SK-N-SH treated with all-trans-retinoic acid at 6 μM for 48 hours (cell line): ENCODE measurements at regions not wholly inside any gene's neighbourhood (a gene's known extent, or its start where the extent isn't known, plus 50 kb on each side); places are given as distances from the start of the nearest gene placed in this dataset.

Source experiments
- ATAC-seq: fragments of 200-7000 bp; cut with Tn5 transposase; 3 replicates; pipeline ENCODE4 v1.9.1; 2020; ENCODE audit warnings: mild to moderate bottlenecking, moderate library complexity
- ARNTL ChIP-seq: fragments of 450-650 bp; formaldehyde crosslinking; IDR thresholded peaks from 2 replicates; pipeline ENCODE4 v1.5.0; 2020; ENCODE audit warnings: low read depth, mild to moderate bottlenecking, moderate library complexity, borderline replicate concordance
- BACH2 ChIP-seq: fragments of 250-450 bp; sonication (Bioruptor Pico); IDR thresholded peaks from 2 replicates; pipeline ENCODE4 v1.9.0; 2021; ENCODE audit warnings: mild to moderate bottlenecking, borderline replicate concordance
- ESRRG ChIP-seq: fragments of 250-450 bp; sonication (Bioruptor Pico); IDR thresholded peaks from 2 replicates; pipeline ENCODE4 v1.6.1; 2021; ENCODE audit warnings: mild to moderate bottlenecking
- GLIS3 ChIP-seq: fragments of 250-450 bp; sonication (Bioruptor Pico); IDR thresholded peaks from 2 replicates; pipeline ENCODE4 v1.5.0; 2020; ENCODE audit warnings: mild to moderate bottlenecking, moderate library complexity
- ISL1 ChIP-seq: fragments of 250-450 bp; sonication (Bioruptor Pico); IDR thresholded peaks from 2 replicates; pipeline ENCODE4 v2.1.2; 2022; ENCODE audit warnings: mild to moderate bottlenecking, moderate library complexity
- OSR1 ChIP-seq: fragments of 250-450 bp; sonication (Bioruptor Pico); IDR thresholded peaks from 2 replicates; pipeline ENCODE4 v1.8.0; 2022; ENCODE audit warnings: moderate library complexity, mild to moderate bottlenecking, inconsistent platforms
- PPARA ChIP-seq: fragments of 250-450 bp; sonication (Bioruptor Pico); IDR thresholded peaks from 2 replicates; pipeline ENCODE4 v1.5.0; 2020; ENCODE audit warnings: mild to moderate bottlenecking, borderline replicate concordance
- RARB ChIP-seq: fragments of 250-450 bp; sonication (Bioruptor Pico); IDR thresholded peaks from 2 replicates; pipeline ENCODE4 v1.8.0; 2021; ENCODE audit warnings: mild to moderate bottlenecking, moderate library complexity
- SNAI2 ChIP-seq: fragments of 250-450 bp; sonication (Bioruptor Pico); IDR thresholded peaks from 2 replicates; pipeline ENCODE4 v1.5.0; 2020; ENCODE audit warnings: mild to moderate bottlenecking, moderate library complexity
- TOX ChIP-seq: fragments of 250-450 bp; sonication (Bioruptor Pico); IDR thresholded peaks from 2 replicates; pipeline ENCODE4 v1.8.0; 2021; ENCODE audit warnings: mild to moderate bottlenecking, moderate library complexity, borderline replicate concordance
- ZC3H10 ChIP-seq: fragments of 250-450 bp; sonication (Bioruptor Pico); IDR thresholded peaks from 2 replicates; pipeline ENCODE4 v1.5.1; 2021; ENCODE audit warnings: mild to moderate bottlenecking, moderate library complexity
- ZFP3 ChIP-seq: fragments of 250-450 bp; sonication (Bioruptor Pico); IDR thresholded peaks from 2 replicates; pipeline ENCODE4 v1.5.0; 2020; ENCODE audit warnings: mild to moderate bottlenecking, moderate library complexity
- ZFP30 ChIP-seq: fragments of 450-650 bp; formaldehyde crosslinking; IDR thresholded peaks from 2 replicates; pipeline ENCODE4 v1.5.0; 2022; ENCODE audit warnings: mild to moderate bottlenecking, moderate library complexity
- ZNF565 ChIP-seq: fragments of 450-650 bp; formaldehyde crosslinking; conservative IDR thresholded peaks from 2 replicates; pipeline ENCODE4 v1.5.0; 2020; ENCODE audit warnings: low read depth, mild to moderate bottlenecking, moderate library complexity
- ZNF8 ChIP-seq: fragments of 450-650 bp; formaldehyde crosslinking; IDR thresholded peaks from 2 replicates; pipeline ENCODE4 v1.5.0; 2020; ENCODE audit warnings: mild to moderate bottlenecking, moderate library complexity
- TF ChIP-seq, protein P1 (sequence below): fragments of 250-450 bp; sonication (Bioruptor Pico); IDR thresholded peaks from 2 replicates; pipeline ENCODE4 v1.8.0; 2021; ENCODE audit warnings: low read depth, mild to moderate bottlenecking, moderate library complexity, borderline replicate concordance
- TF ChIP-seq, protein P2 (sequence below): fragments of 250-450 bp; sonication (Bioruptor Pico); IDR thresholded peaks from 2 replicates; pipeline ENCODE4 v1.8.0; 2020; ENCODE audit warnings: mild to moderate bottlenecking, moderate library complexity, borderline replicate concordance
- TF ChIP-seq, protein P3 (sequence below): fragments of 250-450 bp; sonication (Bioruptor Pico); IDR thresholded peaks from 2 replicates; pipeline ENCODE4 v1.5.1; 2021; ENCODE audit warnings: mild to moderate bottlenecking, moderate library complexity
- TF ChIP-seq, protein P4 (sequence below): fragments of 250-450 bp; sonication (Bioruptor Pico); IDR thresholded peaks from 2 replicates; pipeline ENCODE4 v1.5.0; 2020; ENCODE audit warnings: mild to moderate bottlenecking, moderate library complexity
- TF ChIP-seq, protein P5 (sequence below): fragments of 250-450 bp; sonication (Bioruptor Pico); IDR thresholded peaks from 2 replicates; pipeline ENCODE4 v1.5.1; 2020; ENCODE audit warnings: low read depth, mild to moderate bottlenecking, moderate library complexity

DNA sequence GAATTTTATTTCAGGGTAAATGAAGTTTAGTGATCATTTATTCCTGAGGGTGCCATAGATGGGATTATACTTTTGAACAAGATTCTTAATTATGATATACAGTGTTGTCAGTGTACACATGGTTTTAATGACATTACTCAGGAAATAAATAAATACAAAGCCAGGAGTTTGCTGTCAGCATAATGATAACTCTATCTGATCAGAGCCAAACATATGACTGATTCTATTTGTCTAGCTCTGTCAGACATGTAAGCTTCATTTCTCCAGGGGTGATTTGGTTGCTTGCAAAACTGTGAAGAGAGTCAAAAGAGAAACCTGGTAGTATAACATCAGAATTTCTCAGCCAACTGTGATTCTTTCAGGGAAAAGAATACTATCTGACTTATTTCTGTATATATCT is 1425.8 kb upstream of the C9orf72 start:
- ATAC-seq: peak; percentile 44; the same call in 1 of the 3 replicates
- TF ChIP-seq, protein P1, sequence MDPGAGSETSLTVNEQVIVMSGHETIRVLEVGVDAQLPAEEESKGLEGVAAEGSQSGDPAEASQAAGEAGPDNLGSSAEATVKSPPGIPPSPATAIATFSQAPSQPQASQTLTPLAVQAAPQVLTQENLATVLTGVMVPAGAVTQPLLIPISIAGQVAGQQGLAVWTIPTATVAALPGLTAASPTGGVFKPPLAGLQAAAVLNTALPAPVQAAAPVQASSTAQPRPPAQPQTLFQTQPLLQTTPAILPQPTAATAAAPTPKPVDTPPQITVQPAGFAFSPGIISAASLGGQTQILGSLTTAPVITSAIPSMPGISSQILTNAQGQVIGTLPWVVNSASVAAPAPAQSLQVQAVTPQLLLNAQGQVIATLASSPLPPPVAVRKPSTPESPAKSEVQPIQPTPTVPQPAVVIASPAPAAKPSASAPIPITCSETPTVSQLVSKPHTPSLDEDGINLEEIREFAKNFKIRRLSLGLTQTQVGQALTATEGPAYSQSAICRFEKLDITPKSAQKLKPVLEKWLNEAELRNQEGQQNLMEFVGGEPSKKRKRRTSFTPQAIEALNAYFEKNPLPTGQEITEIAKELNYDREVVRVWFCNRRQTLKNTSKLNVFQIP: no peak
- no peak for TF ChIP-seq ESRRG
- TF ChIP-seq SNAI2 (CRISPR knock-in tag): no peak
- TF ChIP-seq TOX (CRISPR knock-in tag): no peak
- no peak for TF ChIP-seq ARNTL
- TF ChIP-seq, protein P2, sequence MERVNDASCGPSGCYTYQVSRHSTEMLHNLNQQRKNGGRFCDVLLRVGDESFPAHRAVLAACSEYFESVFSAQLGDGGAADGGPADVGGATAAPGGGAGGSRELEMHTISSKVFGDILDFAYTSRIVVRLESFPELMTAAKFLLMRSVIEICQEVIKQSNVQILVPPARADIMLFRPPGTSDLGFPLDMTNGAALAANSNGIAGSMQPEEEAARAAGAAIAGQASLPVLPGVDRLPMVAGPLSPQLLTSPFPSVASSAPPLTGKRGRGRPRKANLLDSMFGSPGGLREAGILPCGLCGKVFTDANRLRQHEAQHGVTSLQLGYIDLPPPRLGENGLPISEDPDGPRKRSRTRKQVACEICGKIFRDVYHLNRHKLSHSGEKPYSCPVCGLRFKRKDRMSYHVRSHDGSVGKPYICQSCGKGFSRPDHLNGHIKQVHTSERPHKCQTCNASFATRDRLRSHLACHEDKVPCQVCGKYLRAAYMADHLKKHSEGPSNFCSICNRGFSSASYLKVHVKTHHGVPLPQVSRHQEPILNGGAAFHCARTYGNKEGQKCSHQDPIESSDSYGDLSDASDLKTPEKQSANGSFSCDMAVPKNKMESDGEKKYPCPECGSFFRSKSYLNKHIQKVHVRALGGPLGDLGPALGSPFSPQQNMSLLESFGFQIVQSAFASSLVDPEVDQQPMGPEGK (CRISPR knock-in tag): no peak
- TF ChIP-seq, protein P3, sequence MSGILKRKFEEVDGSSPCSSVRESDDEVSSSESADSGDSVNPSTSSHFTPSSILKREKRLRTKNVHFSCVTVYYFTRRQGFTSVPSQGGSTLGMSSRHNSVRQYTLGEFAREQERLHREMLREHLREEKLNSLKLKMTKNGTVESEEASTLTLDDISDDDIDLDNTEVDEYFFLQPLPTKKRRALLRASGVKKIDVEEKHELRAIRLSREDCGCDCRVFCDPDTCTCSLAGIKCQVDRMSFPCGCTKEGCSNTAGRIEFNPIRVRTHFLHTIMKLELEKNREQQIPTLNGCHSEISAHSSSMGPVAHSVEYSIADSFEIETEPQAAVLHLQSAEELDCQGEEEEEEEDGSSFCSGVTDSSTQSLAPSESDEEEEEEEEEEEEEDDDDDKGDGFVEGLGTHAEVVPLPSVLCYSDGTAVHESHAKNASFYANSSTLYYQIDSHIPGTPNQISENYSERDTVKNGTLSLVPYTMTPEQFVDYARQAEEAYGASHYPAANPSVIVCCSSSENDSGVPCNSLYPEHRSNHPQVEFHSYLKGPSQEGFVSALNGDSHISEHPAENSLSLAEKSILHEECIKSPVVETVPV (CRISPR knock-in tag): no peak
- TF ChIP-seq ZFP30 (CRISPR knock-in tag): no peak
- TF ChIP-seq ZFP3 (CRISPR knock-in tag): no peak
- no peak for TF ChIP-seq GLIS3 (CRISPR knock-in tag)
- TF ChIP-seq, protein P4, sequence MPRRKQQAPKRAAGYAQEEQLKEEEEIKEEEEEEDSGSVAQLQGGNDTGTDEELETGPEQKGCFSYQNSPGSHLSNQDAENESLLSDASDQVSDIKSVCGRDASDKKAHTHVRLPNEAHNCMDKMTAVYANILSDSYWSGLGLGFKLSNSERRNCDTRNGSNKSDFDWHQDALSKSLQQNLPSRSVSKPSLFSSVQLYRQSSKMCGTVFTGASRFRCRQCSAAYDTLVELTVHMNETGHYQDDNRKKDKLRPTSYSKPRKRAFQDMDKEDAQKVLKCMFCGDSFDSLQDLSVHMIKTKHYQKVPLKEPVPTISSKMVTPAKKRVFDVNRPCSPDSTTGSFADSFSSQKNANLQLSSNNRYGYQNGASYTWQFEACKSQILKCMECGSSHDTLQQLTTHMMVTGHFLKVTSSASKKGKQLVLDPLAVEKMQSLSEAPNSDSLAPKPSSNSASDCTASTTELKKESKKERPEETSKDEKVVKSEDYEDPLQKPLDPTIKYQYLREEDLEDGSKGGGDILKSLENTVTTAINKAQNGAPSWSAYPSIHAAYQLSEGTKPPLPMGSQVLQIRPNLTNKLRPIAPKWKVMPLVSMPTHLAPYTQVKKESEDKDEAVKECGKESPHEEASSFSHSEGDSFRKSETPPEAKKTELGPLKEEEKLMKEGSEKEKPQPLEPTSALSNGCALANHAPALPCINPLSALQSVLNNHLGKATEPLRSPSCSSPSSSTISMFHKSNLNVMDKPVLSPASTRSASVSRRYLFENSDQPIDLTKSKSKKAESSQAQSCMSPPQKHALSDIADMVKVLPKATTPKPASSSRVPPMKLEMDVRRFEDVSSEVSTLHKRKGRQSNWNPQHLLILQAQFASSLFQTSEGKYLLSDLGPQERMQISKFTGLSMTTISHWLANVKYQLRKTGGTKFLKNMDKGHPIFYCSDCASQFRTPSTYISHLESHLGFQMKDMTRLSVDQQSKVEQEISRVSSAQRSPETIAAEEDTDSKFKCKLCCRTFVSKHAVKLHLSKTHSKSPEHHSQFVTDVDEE (CRISPR knock-in tag): no peak
- no peak for TF ChIP-seq PPARA (CRISPR knock-in tag)
- no peak for TF ChIP-seq ISL1
- TF ChIP-seq ZC3H10 (CRISPR knock-in tag): no peak
- no peak for TF ChIP-seq ZNF565 (CRISPR knock-in tag)
- TF ChIP-seq ZNF8 (CRISPR knock-in tag): no peak

DNA sequence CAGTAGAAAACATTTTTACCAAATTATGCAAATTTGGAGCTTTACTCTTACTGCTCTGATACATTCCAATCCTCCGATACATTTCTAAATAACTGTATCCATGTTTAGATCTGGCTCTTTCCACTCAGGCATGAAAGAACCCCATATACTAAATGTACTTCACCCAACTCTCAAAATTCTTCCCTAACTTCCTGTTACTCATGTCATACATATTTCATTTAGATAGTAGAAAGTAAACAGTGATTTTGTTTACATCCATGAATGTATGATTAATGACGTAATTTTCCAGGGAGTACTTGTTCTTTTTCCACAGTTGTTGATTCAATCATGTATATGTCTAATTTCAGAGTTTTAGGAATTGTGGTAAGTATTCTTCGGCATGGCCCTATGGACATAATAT is 1426.5 kb upstream of the C9orf72 start:
- TF ChIP-seq PPARA (CRISPR knock-in tag) (no peak), ESRRG (no peak), BACH2 (CRISPR knock-in tag) (no peak)
- ATAC-seq: peak; percentile 57; the same call in 2 of the 3 replicates

DNA sequence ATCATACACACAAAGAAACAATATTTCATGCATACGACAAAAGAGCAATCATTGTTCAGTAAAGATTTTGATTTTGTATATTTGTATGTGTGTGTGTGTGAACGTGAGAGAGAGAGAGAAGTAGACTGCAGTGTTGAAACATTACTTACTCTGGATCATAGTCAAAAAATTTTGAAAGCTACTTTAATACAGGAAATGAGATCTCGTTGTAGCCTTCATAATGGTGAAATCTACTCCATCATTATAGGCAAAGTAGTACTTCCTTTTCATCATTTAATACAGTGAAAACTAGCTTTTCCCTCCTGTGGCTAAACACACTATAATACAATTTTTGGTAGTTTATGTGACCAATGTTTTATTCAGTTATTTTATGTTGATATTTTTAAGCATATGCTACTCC is 1427.7 kb upstream of the C9orf72 start:
- ATAC-seq: no peak
- TF ChIP-seq SNAI2 (CRISPR knock-in tag) (no peak), PPARA (CRISPR knock-in tag) (no peak), ZC3H10 (CRISPR knock-in tag) (no peak), RARB (CRISPR knock-in tag) (no peak), OSR1 (CRISPR knock-in tag) (no peak), ARNTL (no peak), ZFP30 (CRISPR knock-in tag) (no peak)
- TF ChIP-seq, protein P3 (CRISPR knock-in tag): no peak
- TF ChIP-seq, protein P4 (CRISPR knock-in tag): no peak
- TF ChIP-seq, protein P2 (CRISPR knock-in tag): no peak
- TF ChIP-seq, protein P5, sequence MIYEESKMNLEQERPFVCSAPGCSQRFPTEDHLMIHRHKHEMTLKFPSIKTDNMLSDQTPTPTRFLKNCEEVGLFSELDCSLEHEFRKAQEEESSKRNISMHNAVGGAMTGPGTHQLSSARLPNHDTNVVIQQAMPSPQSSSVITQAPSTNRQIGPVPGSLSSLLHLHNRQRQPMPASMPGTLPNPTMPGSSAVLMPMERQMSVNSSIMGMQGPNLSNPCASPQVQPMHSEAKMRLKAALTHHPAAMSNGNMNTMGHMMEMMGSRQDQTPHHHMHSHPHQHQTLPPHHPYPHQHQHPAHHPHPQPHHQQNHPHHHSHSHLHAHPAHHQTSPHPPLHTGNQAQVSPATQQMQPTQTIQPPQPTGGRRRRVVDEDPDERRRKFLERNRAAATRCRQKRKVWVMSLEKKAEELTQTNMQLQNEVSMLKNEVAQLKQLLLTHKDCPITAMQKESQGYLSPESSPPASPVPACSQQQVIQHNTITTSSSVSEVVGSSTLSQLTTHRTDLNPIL: no peak
- TF ChIP-seq, protein P1: no peak
